ENCODE measurements at regions not wholly inside any gene's neighbourhood (a gene's known extent, or its start where the extent isn't known, plus 50 kb on each side); places are given as distances from the start of the nearest gene placed in this dataset.

DNA sequence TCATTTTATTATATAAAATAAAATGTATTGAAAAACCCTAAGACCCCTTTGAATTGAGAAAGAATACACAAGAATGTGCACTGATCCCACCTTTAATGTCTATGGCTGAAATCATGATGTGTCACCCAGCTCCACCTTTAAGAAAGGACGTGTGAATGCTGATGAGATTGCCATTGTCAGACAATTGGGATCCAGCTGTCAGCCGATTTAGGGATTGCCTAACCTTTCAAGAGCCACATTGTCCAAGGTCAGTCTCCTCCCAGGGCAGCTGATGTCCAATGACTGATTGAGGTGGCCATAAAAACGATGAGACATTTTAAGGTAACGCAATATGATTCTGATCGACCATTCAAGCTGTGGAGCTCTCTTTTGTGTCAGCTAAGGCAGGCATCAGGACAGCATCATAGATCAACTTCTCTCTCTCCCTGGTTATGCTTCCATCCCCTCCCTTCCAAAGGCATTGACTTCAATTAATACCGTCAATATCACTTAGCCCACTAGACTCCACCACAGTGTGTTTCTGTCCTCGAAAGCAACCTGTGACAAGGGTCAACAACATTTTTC lies 1676.4 kb downstream of the PCDH7 start:
- no peak for DNase-seq (ENCODE audit: low read depth, low spot score)

DNA sequence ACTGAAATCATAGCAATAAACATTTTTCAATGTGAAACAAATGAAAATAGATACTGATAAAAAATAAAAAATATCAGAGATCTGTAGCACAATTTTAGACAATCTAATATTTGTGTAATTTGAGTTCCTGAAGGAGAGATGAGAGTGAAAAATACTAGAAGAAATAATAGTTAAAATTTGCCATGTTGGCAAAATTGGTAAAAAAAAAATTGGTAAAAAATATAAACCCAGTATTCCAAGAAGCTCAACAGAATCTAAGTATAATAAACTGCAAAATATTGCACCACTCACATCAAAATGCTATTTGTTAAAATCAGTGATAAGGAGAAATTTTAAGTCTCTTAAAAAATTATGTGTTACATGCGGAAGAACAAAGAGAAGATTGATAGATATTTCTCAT lies 1680.7 kb downstream of the PCDH7 start:
- DNase-seq (ENCODE audit: low read depth, low spot score): no peak

DNA sequence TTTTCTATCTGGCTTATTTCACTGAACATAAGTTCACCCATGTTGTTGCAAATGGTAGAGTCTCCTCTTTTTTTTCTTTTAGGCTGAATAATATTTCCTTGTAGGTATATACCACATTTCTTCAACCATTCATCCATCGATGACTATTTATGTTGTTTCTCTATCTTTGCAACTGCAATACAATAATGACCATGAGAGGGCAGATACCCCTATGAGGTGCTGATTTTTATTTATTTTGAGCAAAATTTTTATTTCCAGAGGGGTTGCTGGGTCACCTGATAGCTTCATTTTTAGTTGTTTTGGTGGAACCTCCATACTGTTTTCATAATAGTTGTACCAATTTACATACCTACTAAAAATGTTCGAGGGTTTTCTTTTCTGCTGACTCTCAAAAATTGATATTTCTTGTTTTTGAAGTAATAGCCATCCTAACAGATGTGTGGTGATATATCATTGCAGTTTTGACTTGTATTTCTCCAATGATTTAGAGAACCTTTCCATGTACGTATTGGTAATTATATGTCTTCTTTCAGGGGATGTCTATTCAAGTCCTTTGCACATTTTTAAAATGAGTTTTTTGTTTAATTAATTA lies 1697.0 kb downstream of the PCDH7 start:
- no peak for DNase-seq (ENCODE audit: low read depth, low spot score)

DNA sequence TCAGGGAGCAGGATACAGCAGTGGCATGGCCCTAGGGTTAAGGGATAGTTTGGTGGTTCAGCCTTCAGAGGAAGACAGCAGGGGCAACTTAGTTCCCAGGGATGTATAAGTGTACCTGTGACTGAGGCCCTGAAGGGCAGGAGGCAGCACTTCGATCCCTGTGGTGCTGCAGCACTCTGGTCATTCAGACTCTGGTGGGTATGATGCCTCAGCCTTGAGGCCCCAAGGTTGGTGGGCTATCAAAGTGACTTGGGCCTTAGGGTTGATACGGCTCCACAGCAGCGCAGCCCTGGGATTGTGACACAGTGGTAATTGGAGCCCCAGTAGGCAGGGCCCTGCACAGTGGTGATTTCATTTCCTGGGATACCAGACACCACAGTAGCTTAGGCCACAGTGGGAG lies 1703.1 kb downstream of the PCDH7 start:
- no peak for DNase-seq (ENCODE audit: low read depth, low spot score)

DNA sequence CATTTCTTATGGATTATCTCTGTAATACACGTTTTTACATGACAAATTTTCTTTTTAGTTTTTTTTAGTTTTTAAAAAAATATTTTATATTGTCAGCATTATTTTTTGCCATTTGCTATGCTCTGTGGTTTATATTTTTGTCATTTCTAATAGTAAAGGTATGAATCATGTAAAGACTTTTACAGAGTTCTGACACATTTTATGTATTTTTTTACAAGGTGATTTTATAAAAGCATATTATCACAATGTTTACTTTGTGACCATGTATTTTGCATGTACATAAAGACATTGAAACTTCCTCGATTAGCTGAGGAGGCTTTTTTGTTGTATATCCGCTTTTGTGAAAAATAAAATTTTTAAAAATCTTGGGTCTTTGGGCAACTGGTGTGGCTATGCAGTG lies 1705.1 kb downstream of the PCDH7 start:
- DNase-seq (ENCODE audit: low read depth, low spot score): no peak

DNA sequence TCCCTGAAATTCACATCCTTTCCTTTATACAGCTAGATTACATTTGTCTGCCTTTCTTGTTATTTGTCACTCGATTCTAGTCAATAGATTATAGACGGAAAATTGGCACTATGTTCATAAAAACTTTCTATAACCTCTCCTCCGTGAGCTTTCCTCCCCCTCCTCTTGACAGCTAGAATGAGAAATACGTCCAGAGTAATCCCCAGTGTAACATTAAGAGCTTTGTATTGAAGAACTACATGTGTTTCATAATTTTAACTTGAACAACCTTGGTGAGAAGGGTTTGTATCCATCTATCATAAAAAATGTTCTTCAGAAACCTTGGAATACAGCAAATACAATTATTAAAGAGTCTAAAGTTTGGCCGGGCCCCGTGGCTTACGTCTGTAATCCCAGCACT lies 1707.4 kb downstream of the PCDH7 start:
- no peak for DNase-seq (ENCODE audit: low read depth, low spot score)

DNA sequence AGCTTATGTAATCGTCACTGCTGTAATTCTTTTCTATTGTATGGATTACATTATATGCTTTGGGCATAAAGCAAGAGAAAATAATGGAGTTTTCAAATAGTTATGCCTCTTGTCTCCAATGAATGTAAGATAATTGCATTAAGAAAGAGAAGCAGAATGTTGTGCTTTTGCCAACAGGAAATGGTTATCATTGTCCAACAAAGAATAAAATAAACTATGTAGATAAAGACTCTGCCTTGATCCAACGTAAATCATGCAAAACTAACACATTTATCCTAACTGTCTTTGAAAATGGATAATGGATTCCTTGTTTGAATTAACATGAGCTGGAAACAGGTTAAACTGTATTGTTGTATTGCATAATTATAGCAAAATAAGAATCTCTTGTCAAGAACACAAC lies 1709.0 kb downstream of the PCDH7 start:
- no peak for DNase-seq (ENCODE audit: low read depth, low spot score)

DNA sequence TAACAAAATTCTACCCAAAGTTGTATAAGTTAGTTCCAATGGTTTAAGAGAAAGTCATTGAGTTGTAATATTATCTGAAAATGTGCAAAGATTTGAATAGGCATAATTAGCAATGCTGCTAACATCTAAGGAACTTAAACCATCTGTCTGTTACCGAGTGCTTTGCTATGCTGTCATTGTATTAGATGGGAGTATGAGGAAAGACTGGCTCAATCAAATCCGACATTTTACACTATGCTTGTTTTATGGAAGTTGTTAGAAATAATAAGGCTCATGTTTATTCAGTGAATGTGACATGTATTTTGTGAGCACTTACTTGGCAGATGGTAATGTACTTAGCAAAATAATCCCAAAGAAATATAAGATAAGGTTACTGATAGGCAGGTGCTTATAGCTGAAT lies 1715.1 kb downstream of the PCDH7 start:
- no peak for DNase-seq (ENCODE audit: low read depth, low spot score)

DNA sequence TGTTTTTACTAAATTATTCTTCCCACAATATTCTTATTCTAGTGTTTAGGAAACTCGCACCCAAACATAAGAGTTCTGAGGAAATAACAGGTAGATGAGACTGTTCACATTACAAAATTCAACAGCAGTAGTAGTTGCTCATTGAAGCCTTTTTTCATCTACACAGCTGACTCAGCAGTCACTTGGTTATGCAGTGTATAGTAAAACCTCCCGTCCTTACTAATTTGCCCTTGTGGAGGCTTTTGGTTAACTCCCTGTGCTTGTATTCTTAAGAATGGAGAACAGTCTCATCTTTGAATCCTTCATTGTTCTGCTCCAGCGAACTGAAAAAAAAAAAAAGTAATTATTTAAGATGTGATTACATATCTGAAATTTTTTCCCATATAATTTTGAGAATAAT lies 1716.6 kb downstream of the PCDH7 start:
- DNase-seq (ENCODE audit: low read depth, low spot score): no peak

DNA sequence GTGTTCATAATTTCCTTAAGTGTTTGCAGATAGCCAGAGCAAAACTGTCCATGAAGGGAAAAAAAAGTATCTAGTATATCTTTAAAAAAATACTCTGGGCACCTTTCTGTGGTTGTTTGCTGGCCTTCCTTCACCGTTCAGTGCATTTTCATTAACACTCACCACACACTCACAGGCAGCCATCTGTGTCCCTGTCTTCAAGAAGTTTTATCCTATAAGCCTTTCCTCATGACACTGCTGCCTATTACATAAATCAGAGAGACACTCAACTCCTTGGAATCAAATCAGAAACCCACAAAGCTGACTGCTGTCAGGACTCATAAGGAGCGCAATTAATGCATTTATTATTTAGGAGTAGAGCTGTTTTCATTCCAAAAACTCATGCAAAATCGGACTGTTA lies 1720.2 kb downstream of the PCDH7 start:
- DNase-seq (ENCODE audit: low read depth, low spot score): no peak

DNA sequence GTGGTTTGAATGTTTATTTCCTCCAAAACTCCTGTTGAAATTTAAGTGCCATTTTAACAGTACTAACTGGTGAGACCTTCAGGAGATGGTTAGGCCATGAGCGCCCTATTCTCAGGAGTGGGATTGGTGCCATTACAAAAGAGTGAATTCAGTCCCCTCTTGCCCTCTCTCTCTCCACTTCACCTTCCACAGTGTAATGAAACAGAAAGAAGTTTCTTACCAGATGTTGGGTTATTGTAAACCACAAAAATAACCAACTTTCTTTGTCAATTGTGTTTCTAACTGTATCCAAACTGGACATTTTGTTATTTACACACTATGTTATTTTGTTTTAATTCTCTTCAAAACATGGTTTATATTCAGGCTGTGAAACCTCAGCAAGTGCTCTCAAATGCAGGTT lies 1734.3 kb downstream of the PCDH7 start:
- DNase-seq (ENCODE audit: low read depth, low spot score): no peak

DNA sequence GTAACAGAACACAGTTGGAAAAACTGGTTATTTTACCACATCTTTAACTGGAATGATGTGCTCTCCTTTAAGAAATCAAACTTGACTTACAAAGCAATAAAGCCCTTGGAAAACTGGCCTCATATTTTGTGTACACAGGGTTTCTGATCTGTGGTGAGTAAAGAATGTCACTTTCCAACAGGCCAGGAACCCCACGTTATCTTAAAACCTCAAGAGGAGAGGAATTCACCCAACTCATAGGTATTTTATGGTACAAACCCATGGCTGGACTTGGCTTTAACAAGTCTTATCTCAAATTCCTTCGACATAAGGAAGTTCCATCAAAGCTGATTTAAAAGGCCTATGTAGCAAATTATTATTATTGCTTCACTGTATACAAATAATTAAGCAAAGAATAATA lies 1735.1 kb downstream of the PCDH7 start:
- no peak for DNase-seq (ENCODE audit: low read depth, low spot score)

DNA sequence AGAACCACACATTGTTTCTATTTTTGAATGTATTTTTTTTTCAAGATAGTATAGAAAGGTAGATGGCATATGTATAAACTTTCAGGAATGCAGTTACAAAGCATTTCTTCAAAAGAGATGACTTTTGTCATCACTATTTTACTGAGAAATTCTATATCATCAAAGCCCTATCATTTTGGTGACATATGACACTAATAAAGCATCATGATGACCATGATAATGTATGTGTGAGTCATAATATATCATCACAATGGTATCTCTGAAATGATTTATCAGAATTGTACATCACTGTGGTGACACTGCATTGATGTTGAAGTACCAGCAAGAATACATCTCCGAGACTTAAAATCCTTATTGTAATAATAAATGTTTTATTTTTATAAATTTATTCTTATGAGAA lies 1740.8 kb downstream of the PCDH7 start:
- no peak for DNase-seq (ENCODE audit: low read depth, low spot score)

DNA sequence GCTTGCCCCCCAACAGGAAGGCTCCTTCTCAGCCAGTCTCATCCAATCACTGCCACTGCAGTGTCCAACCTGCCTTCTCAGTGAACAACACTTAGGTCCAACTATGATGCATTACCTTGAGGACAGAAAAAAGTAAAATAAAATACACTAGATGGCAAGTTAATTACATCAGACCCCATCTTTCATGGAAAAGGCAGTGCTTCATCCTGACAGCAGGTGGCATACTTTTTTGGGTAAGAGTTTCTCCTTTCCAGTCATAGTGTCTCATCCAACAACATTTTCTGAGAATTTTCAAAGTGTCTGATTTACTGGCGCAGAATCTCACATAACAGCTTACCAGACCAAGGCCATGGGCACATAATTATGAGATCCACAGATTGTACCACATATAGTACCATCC lies 1742.8 kb downstream of the PCDH7 start:
- DNase-seq (ENCODE audit: low read depth, low spot score): no peak

DNA sequence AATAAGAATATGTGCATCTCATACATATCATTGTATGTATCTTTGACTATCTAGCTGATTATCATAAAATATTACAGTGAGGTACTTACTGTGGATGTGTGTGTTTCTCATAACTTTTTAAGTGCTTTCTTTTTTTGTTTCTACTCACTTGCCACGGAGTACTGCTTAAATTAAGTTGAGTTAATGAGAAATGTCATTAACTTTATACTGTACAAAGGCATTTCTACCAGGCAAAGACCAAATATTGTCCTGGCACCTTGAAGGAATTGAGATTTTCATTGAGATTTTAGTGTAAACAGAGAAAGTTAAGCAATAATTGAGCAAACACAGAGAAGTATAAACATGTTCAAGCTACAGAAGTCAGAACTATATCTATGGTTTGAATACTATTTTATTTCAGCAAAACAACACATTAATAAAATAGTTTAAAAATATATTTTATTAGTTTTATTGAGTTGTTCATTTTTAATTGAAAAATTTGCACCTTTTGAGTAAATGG lies 1750.0 kb downstream of the PCDH7 start:
- no peak for DNase-seq (ENCODE audit: low read depth, low spot score)

DNA sequence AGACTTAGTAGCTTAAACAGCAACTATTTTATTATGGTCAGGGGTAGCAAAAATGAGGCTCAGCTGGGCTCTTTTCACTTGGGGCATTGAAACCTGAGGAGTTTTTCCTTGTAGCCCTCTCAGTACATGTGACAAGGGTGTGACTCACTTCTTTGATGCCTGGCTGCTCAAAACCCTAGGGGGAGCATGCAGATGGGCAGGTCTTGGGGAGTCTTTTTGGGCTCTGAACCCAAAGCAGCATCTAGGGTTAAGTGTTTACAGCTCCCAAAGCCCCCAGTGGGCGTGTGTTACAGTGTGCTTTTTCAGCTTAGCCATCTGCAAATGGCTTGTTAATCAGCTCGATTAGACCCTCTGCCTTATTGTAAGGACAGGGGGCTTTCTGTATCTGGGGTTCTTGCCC lies 1752.7 kb downstream of the PCDH7 start:
- no peak for DNase-seq (ENCODE audit: low read depth, low spot score)

DNA sequence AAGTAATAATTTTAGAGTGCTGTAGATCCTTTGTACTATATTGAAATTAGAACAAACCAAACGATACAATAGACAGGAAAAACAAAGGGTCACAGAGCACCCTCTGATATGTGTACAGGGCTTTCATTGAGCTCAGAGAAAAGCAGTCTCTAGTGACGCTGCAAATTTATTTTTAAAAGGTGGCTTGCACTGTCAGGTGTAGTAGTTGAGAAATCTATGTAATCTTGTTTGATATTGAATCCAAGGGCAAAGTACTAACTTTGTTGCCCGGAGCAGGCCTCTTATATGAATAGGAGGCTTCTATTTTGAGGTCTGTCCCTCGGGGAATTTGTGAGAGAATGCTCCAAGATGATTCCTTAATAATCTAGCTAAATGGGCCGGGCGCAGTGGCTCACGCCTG lies 1755.5 kb downstream of the PCDH7 start:
- DNase-seq (ENCODE audit: low read depth, low spot score): no peak

DNA sequence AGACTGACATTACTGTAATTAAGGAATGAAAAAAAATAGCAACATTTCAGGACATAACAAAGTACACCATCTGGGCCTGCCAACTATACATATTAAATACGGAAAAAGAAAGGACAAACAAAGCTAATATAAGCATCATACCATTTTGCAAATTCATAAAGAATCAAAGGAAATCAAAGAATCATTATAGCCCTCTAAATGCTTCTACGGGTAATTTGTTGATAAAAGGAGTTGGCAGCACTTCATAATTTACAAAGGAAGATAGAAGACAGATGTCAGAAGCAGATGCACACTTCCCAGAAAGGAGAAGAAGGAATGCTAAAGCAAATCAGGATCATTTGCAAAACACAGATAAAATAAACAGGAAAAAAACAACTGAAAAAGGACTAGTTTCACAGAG lies 1757.3 kb downstream of the PCDH7 start:
- DNase-seq (ENCODE audit: low read depth, low spot score): no peak

DNA sequence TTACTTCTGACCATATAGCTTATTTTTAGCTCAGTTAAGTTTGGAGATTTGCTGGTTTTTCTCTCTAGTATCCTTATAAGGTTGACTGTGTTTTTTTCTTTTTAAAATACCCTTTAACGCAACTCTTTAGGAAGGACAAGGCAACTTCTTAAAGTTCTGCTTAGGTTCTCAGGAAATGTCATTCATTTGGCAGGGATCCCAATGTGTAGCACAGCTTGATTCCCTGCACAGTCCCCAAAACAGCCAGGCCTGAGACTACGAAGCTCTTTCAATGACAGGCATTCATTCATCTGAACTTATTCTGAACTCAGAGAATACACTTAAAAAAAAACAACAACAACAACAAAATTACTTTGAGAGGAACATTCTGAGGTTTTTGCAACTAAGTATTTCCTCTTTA lies 1765.8 kb downstream of the PCDH7 start:
- no peak for DNase-seq (ENCODE audit: low read depth, low spot score)

DNA sequence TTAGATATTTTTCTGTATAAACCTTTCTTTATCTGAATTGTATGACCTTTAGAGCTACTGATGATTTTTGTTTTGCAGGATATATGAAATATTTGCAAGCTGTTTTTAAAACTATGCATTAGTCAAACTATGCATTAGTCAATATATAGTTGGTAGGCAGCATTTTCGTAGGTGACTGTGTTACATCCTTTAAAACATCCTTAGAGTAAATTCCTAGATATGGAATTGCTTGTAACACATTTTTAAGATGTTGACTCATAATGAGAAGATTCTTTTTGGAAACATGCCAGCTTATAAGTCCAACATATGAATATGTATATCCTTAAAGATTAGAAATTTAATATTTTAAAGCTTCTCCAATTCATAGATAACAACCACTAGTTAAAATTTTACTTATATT lies 1768.5 kb downstream of the PCDH7 start:
- DNase-seq (ENCODE audit: low read depth, low spot score): no peak

DNA sequence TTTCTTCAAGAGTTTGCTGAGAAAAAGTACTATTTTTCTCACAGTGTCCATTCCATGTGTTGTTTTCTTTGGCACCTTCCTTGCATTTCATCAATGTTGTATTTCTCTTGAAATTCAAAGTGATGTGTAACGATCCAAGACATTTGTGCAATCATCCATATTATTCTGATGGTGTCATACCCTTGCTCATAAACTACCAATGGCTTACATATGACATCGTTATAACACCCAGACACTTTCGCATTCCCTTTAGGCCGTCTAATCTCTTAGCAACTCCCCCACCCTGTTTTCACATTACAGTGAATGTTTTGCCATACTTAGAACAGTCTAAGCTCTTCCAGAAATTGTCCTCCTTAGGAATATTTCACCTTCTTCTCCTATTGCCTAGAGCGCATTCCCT lies 1779.0 kb downstream of the PCDH7 start:
- DNase-seq (ENCODE audit: low read depth, low spot score): no peak

DNA sequence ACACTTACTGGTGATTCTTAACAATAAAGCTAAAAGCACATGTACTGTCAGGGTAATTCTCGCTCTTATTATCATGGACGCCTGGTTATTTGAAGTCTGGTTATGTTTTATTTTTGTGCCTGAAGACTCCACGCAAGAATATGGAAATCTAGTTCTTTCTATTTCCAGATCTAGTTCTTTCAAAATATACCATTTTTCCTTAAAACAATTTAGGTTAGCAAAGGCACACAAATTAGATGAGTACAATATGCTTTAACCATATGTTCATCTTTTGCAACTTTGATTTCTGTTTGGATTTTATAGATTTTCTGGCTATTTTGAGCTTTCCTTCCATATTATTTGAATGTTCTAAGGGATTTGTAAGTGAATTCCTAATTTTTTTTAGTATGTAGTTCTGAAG lies 1783.1 kb downstream of the PCDH7 start:
- no peak for DNase-seq (ENCODE audit: low read depth, low spot score)

DNA sequence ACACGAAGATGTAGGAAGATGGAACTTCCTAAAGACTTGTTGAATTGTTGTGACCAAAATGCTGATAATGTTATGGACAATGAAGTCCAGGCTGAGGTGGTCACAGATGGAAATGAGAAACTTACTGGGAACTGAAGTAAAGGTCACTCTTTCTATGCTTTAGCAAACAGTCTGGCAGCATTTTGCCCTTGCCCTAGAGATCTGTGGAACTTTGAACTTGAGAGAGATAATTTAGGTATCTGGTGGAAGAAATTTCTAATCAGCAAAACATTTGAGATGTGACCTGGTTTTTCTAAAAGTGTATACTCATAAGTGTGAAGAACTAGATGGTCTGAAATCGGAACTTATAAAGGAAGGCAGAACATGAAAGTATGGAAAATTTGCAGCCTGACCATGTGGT lies 1785.9 kb downstream of the PCDH7 start:
- DNase-seq (ENCODE audit: low read depth, low spot score): no peak

DNA sequence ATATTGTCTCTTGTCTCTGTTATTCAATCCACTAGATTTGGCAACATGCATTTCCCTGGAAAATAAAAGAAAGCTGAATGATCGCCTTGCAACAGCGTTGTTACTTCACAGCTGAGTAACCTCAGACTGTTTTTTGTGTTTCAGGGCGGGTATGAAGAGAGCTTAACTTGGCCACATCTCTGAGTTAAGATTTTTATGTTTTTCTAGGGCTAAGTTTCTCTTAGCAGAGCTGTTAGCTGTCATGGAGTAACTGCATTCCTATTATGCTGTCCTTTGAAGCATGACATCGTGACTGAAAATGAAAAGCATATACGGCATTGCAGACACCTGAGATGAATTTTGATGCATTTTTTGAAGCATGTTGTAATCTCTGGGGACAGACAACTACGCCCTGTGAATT lies 1798.9 kb downstream of the PCDH7 start:
- DNase-seq (ENCODE audit: low read depth, low spot score): no peak
